ENCODE measurements at regions not wholly inside any gene's neighbourhood (a gene's known extent, or its start where the extent isn't known, plus 50 kb on each side); places are given as distances from the start of the nearest gene placed in this dataset.

DNA sequence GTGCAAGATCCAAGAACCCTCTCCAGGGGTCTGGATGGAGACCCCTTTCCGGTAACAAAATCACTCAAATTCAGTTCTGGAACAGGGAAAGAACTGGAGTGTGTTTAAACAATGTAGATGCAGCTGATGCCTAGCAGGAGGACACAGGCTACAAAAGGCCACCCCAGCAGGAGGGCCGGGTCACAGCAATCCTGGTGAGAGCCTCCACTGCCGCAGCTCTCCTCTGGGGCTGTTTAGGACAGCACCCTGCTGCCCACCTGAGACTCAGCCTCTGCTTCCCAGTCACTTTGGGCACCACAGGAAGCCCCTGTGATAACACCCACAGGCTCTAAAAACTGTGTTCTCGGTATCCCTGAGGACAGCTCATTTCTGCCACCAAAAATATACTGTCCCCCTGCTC lies 318.7 kb upstream of the NBEA start:
- DNase-seq, result no peak
- in situ Hi-C loops (cut with HindIII; ENCODE audit: low pct_ligation_motif_present, low pct_unique_long_range_greater_than_20kb, low sequenced_read_pairs), result no loop called here

DNA sequence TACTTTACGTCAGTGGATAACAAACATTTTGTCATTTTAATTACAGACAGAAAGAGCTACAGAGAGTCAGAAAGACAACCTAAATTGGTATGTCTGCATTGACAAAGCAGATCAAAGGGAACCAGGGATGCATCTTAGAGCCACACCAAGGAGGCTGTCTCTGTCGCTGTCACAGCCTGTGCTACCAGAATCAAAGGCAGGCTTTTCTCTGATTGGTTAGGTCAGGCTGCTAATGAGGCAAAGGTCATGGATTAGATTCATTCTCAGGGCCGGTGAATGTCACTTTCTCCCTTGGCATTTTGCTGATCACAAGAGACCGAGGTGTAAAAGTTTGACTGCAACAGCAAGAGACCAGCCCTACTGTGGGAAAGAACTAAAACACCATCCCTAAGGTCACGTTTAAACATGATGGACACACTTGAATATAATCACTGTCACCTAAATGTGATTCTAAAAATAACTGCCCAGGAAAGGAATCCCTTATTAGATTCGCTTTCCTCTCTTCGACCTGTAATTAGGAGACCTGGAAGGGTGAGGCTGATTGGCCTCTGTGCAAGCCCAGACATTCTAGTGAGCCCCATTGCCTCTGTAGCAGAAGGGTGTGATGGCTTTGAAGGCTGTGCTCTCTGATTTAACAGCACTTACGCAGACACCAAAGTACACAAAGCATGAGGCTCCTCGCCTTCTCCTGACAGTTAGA lies 314.4 kb upstream of the NBEA start:
- DNase-seq, result no peak
- in situ Hi-C loops (cut with HindIII; ENCODE audit: low pct_ligation_motif_present, low pct_unique_long_range_greater_than_20kb, low sequenced_read_pairs), result no loop called here

DNA sequence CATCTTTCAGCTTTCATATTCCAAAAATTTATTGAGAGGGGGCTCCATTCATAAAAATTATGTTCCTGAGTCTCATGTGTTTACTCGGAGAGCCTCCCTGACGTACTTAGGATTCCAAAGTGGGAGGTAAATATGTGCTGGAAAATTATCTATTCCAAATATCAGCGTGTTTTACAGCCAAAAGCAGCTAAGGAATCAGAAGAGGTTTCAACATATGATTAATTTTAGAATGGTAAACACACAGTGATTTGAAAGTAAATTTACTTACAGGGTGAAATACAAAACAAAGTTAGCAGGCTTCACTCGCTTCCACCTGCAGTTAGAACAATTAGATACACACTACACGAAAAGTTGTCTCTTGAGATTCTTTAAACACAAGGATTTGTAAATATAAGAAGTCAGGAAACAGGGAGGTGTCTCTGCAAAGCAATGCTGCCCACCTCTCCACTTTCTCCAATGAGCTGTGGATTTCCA lies 313.8 kb upstream of the NBEA start:
- in situ Hi-C loops (cut with HindIII; ENCODE audit: low pct_ligation_motif_present, low pct_unique_long_range_greater_than_20kb, low sequenced_read_pairs), result no loop called here
- DNase-seq, result no peak

DNA sequence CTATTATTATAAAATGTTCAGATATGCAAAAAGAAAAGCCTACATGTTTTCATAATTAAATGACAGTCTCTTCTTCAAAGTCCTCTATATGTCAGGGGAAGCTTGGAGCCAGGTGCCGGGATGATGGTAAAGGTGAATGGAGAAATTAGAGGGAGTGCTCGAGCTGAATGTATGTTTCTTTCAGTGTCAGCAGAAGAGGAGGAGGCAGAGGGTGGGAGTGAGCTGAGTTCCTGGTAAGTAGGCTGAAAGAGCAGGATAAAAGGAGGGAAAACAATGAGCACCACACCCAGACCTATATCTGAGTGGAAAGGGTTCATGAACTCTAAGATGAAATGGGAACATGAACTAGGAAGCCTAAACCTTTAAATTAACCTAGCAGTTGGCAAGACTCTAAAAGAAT lies 307.6 kb upstream of the NBEA start:
- in situ Hi-C loops (cut with HindIII; ENCODE audit: low pct_ligation_motif_present, low pct_unique_long_range_greater_than_20kb, low sequenced_read_pairs), result no loop called here

DNA sequence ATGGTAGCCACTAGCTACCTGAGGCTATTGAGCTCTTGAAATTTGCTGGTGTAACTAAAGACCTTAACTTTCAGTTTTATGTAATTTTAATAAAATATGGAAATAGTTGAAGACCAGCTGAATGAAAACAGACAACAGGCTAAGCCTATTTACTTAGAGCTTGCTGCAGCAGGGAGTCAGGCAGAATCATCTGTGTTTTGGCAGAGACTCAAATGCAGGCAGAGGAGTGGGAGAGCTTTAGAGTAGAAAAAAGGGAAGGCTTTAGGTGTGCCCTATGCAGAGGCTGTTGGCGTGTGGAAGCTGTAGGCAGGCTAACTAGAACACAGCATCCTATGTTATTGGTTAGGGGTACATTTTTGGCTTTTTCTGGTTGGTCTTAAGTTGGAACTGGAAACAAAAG lies 304.9 kb upstream of the NBEA start:
- DNase-seq, result no peak
- in situ Hi-C loops (cut with HindIII; ENCODE audit: low pct_ligation_motif_present, low pct_unique_long_range_greater_than_20kb, low sequenced_read_pairs), result no loop called here

More for the DNA sequence above, 307.6 kb upstream of the NBEA start:
- DNase-seq, result no peak

DNA sequence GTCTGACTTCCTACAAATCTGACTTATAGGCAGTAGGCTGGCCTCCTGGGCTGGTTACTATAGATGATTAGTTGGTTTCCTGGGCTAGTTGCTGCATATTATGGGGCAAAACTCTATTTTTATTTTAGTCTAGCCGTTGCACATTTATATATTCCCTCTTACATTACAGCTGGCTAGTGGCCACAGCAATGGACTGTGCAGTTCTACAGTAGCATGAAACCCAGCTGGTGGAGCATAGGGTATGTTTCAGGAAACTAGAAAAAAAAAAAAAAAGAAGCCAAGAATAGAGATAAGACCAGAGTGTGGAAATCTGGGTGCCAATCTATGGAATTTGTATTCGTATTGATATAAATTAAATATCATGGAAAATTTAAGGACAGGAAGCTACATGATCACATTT lies 304.4 kb upstream of the NBEA start:
- DNase-seq, result no peak
- in situ Hi-C loops (cut with HindIII; ENCODE audit: low pct_ligation_motif_present, low pct_unique_long_range_greater_than_20kb, low sequenced_read_pairs), result no loop called here

DNA sequence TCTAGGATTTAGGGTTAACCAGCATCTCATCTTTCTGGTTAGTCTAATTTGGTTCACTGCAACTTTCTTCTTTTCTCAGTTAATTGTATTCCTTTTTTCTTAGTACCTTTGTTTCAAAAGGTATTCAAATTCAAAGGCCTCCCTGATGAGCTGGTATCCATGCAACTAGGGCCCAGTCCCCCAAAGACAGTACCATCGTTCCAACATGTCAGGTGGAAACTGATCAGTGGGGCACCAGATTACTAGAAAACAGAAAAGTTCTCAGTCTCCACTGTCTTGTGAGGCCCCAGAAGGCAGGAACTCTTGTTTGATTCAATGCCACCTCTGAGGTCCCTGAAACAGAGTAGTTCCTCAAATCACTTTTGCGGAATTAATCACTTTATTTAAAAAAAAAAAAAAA lies 303.2 kb upstream of the NBEA start:
- DNase-seq, result no peak
- in situ Hi-C loops (cut with HindIII; ENCODE audit: low pct_ligation_motif_present, low pct_unique_long_range_greater_than_20kb, low sequenced_read_pairs), result no loop called here

DNA sequence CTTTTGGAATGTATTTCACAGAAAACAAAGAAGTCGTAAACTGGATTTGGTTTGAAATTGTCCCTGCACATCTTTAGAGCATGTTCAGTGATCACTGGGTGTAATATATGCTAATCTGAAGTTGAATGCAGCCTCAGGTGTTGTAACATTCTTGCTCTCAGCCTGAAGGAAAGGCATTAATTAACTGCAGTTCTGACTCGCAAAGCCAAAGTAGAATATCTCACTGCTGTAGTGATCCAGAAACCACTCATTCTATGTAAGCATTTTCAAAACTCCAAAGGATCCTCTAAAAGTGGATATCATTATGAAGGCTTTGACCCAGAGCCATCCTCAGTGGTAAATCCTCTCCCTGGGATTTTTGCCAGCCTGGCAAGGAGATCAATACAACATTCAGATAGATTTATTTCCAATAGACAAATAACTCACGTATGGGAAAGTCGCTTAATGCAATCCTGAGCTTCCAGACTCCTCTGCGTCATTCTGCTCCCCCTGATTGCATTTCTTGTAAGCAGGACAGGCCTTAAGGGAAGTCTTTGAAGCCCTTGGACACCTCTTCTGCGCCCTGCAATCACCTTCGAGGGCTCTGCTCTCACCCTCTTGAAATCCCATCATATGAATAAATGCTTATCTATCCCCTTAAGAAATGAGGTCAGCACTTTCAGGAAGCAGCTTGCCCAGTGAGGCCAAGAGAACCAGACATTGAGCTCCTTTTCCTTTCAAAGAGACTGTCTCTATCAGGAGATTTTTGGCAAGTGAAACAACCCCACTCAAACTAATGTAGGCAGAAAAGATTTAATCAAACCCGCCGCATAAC lies 301.7 kb upstream of the NBEA start:
- no peak for DNase-seq
- in situ Hi-C loops (cut with HindIII; ENCODE audit: low pct_ligation_motif_present, low pct_unique_long_range_greater_than_20kb, low sequenced_read_pairs), result no loop called here

DNA sequence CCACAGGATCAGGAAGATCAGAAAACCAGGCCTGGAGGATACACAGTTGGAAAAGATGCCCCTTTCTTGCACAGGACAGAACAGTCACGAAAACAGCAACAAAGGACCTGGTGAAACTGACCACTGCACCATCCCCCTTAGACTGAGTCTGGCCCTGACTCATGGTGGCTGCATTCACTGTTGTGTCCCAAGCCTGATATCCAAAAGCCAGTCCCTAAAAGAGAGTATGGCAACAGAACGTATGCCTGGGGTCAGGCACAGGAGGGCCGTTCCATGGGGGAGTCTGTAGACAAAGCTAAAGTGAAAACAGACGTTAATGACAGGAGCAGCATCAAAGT lies 301.1 kb upstream of the NBEA start:
- no peak for DNase-seq
- in situ Hi-C loops (cut with HindIII; ENCODE audit: low pct_ligation_motif_present, low pct_unique_long_range_greater_than_20kb, low sequenced_read_pairs), result no loop called here

DNA sequence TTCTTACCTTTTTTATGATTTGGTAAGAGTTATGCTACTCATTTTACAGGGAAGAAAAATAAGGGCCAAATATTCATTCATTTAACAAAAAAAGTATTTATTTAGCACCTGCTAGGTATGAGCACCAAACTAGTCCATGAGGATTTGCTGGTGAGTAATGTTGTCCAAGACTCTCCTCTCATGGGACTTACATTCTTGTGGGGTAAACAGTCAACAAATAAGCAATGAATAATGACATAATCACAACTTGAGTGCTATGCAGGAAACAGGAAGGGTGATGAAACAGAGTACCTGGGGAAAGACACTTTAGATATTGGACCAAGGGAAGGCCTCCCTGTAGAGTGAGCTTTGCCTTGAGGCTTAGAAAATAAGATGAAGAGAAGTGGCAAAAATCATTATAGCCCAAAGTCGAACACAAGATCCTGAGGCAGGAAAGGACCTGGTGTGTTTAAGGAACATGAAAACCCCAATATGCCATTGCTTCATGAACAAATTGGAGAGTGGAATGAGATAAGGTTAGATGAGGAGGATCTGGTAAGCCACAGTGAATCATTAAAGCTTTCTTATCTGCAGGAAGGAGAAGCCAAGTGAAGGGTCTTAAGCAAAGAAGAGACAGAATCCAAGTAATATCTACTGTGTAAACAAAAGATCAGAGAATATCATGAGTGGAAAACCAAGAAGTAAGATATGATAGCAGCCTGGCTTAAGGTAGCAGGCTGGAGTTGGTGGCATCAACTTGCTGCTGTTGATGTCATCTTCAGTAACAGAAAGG lies 294.5 kb upstream of the NBEA start:
- no peak for DNase-seq
- in situ Hi-C loops (cut with HindIII; ENCODE audit: low pct_ligation_motif_present, low pct_unique_long_range_greater_than_20kb, low sequenced_read_pairs), result no loop called here

DNA sequence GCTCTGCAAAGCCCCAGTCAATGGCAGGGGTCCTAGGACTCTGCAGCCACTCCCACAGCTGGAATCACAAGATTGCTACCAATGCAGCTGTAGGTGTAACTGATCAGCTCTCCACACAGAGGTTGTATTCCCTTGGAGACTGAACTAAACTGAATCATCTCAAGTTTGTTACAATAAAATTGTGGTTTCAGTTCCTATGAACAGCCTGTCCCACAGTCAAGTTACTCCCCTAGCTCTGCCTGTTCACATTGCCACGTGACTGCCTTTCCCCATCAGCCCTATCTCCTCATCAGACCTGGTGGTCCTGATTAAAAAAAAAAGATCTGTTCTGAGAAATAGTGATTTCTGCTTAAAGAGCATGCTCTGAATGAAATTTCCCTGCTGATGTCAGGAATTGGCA lies 287.9 kb upstream of the NBEA start:
- no peak for DNase-seq

DNA sequence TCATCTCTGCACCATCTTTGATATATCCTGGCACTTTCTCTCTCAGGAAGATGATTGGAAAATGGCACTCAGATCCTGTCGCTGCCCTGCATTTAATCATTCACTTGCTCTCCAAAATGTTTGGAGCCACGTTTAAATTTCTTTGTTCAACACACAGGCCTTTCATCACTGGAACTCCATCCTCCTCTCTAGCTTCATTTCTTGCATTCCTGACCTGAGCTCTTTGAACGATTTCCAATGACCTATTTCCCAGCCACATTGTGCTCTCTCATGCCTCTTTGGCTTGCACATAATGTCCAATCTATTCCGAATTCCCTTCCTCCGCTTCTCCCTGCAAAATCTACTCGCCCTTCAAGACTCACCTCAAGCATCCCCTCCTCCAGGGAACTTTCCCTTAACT lies 287.4 kb upstream of the NBEA start:
- no peak for DNase-seq
- in situ Hi-C loops (cut with HindIII; ENCODE audit: low pct_ligation_motif_present, low pct_unique_long_range_greater_than_20kb, low sequenced_read_pairs), result no loop called here

More for the DNA sequence above, 287.9 kb upstream of the NBEA start:
- in situ Hi-C loops (cut with HindIII; ENCODE audit: low pct_ligation_motif_present, low pct_unique_long_range_greater_than_20kb, low sequenced_read_pairs), result no loop called here

DNA sequence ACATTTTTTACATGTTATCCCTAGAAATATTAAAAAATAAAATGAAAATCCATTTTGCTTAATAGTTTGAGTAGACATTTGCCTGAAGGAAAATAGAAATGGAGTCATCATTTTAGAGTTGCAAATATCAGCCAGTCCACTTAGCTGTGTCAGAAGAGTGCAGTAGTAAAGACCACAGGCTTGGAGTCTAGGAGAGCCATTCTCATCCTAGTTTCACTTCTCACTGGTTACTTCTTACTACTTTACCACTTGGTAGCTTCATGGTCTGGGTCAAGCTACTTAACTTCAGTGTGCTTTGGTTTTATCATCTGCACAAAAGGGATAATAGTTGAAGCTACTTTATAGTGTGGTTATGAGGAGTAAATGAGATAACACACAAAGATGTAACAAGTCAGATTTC lies 286.5 kb upstream of the NBEA start:
- in situ Hi-C loops (cut with HindIII; ENCODE audit: low pct_ligation_motif_present, low pct_unique_long_range_greater_than_20kb, low sequenced_read_pairs), result no loop called here
- DNase-seq, result no peak

DNA sequence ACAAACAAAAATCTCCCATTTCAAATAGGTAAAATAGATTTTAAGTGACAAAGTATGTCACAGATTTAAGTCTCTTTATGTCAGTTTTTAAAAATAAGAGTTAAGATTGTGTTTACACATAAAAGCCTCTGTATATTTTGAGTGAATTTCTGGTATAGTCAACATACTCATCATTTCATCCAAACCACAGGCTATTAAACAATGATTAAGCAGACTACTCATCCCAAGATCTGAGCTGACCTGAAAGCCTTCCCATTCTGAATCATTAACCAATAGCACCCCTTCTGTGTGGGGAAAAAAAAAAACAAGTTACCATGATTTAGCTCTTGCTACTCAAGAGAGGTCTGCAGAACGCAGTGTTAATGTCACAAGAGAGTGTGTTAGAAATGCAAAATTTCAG lies 284.4 kb upstream of the NBEA start:
- DNase-seq, result peak; percentile 32
- in situ Hi-C loops (cut with HindIII; ENCODE audit: low pct_ligation_motif_present, low pct_unique_long_range_greater_than_20kb, low sequenced_read_pairs), result no loop called here

DNA sequence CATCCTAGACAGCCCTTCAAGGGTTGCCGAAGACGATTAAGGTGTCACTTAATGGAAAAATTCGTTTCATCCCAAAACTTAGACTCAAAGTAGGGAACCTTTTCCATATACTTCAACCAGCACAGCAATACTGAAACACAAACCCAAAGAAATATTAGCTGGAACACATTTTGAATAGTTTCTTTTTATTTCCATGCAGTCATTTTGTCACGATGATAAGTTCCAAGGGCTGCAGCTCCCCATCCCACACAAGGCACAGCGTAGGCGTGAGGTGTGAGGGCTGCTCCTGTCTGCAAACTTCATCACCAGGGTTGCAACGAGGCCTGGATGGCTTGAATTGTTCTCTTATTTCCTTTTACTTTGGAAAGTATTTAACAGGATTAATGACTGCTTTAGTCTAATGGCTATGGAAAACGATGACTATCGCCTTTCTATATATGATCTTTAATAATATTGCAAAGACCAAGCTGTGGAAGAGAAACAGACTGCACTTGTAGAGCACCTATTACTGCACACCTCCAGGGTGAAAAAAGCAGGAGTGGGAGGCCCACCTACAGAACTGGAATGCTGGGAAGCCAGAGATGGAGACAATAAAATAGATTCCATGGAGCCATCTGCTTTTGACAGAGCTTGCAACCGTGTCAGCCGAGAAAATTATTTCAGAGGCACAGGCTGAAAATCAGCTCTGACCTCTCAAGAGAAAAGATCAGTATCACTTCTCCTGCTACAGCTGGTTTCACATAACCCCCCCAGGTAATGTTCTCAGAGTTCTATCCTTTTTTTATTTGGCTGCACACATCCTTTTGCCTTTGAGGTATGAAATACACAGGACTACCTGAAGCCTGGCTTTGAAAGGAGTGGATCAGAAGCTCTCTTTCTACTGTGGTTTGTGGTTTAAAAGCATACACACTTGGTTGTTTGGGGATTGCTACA lies 274.5 kb upstream of the NBEA start:
- in situ Hi-C loops (cut with HindIII; ENCODE audit: low pct_ligation_motif_present, low pct_unique_long_range_greater_than_20kb, low sequenced_read_pairs), result no loop called here
- no peak for DNase-seq

DNA sequence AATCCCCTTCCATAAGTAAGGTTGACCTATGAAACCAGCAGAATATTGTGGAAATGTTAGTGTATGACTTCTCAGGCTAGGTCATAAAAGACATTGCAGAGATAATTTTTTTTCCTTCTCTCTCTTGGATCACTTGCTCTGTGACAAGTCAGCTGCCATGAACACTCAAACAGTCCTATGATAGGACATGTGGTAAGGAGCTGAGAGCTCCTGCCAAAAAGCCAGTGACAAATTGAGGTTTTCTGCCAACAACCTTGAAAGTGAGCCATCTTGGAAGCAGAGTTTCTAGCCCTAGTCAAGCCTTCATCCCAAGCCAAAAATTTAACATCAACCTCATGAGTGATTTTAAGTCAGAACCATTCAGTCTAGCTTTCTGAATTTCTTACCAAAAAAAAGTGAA lies 270.9 kb upstream of the NBEA start:
- in situ Hi-C loops (cut with HindIII; ENCODE audit: low pct_ligation_motif_present, low pct_unique_long_range_greater_than_20kb, low sequenced_read_pairs), result no loop called here

DNA sequence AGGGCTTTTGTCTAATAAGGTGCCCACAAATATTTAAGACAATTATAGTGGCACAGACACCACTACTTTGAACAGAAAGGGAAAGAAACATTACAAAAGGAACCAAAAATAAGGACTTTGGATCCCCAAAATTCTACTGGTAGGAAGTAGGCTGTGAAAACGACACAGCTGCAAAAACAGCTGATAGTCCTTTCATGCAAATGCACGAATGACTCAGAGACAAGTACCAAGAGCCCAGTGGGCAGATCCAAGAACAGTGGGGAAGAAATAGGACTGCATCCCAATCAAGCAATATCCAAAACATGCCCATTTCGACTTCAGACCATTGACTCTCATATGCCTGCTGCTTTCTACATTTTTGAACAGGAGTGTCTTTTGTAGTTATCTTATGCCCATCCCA lies 269.4 kb upstream of the NBEA start:
- in situ Hi-C loops (cut with HindIII; ENCODE audit: low pct_ligation_motif_present, low pct_unique_long_range_greater_than_20kb, low sequenced_read_pairs), result no loop called here
- no peak for DNase-seq

More for the DNA sequence above, 270.9 kb upstream of the NBEA start:
- DNase-seq, result no peak

DNA sequence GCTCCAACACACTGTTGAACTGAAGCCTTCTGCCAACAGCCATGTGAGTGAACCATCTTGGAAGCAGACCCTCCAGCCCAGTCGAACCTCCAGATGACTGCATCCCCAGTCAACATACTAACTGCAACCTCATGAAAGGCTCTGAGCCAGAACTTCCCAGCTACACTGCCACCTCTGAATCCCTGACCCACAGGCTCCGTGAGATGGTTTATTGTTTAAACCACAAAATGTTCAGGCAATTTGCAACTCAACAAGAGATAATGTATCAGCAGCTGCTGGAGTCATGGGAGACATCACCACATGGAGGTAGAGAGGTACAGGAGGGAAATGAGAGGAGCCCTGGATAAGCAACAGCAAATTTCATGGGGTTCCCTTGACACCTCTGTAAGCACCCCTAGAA lies 266.4 kb upstream of the NBEA start:
- in situ Hi-C loops (cut with HindIII; ENCODE audit: low pct_ligation_motif_present, low pct_unique_long_range_greater_than_20kb, low sequenced_read_pairs), result no loop called here
- no peak for DNase-seq
